ENCODE measurements at regions not wholly inside any gene's neighbourhood (a gene's known extent, or its start where the extent isn't known, plus 50 kb on each side); places are given as distances from the start of the nearest gene placed in this dataset.

DNA sequence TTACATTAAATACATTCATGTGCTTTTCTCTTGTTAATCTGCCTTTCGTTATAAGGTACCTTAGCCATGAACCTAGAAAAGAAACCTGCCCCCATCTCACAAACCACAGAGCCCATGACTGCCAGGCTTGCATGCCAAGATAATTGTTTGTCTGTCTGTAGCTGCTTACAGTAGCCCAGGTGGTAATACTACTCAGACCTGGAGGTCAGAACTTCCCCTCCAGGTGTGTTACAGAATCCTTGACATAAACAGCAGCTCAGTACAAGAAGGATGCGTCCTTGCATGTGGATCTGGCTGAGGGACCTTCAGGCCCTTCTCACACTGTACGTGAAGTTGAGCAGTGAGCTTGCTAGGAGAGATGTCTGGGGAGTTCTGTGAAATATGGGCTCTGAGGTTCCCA, 291.4 kb downstream of the CSNK1G3 start:
- H3K4me2 ChIP-seq (ENCODE audit: extremely low read depth, insufficient read depth, low read length): no peak overlapping the region
- H2AFZ ChIP-seq (ENCODE audit: low read length): no peak overlapping the region

DNA sequence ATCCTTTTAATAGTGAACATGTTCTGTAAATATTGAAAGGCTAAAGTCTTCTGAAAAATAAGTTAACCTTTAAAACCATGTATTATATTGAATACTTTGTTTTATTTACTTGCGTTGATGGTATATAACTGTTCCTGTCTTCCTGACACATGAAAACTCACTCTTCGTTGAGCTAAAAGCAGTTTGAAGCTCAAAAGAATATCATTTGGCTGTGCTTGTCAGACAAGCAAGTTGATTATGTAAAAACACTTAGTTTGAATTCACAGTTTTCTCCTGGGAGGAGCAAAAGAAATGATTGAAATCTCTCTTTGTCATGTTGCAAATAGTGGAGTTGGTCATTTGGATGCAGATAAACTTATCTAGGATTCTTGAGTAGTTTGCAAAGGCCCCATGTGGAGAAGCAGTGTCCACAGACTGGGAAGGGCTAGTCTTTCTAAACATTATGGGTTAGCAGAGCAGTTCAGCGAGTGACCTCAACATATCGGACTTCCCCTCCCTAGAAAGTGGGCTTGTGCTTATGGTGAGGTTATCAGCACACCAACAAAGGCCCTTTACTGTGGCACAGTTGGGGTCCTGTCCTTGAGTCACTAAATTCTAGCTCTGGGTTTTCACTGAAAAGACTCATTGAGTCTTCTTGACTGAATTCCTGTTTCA, 290.4 kb downstream of the CSNK1G3 start:
- no peaks in the 10 kb centered on the region for H3K27me3 ChIP-seq (ENCODE audit: control insufficient read depth, insufficient read depth, low read length)
- no peak overlapping the region for H2AFZ ChIP-seq (ENCODE audit: low read length)
- no peaks in the 10 kb centered on the region for H4K20me1 ChIP-seq (ENCODE audit: control insufficient read depth, extremely low read depth, insufficient read depth, low read length)
- no peaks in the 10 kb centered on the region for H3K9me3 ChIP-seq (ENCODE audit: control insufficient read depth, insufficient read depth, low read depth, low read length)
- H3K27ac ChIP-seq (ENCODE audit: insufficient read depth, low read length): no peak overlapping the region
- TF ChIP-seq, protein P1, sequence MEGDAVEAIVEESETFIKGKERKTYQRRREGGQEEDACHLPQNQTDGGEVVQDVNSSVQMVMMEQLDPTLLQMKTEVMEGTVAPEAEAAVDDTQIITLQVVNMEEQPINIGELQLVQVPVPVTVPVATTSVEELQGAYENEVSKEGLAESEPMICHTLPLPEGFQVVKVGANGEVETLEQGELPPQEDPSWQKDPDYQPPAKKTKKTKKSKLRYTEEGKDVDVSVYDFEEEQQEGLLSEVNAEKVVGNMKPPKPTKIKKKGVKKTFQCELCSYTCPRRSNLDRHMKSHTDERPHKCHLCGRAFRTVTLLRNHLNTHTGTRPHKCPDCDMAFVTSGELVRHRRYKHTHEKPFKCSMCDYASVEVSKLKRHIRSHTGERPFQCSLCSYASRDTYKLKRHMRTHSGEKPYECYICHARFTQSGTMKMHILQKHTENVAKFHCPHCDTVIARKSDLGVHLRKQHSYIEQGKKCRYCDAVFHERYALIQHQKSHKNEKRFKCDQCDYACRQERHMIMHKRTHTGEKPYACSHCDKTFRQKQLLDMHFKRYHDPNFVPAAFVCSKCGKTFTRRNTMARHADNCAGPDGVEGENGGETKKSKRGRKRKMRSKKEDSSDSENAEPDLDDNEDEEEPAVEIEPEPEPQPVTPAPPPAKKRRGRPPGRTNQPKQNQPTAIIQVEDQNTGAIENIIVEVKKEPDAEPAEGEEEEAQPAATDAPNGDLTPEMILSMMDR (conservative IDR thresholded peaks at IDR 0.05 in 1 of 2, IDR thresholded peaks at IDR 0.05 in 1 of 2; ENCODE audit: low read depth in 1 of 2, low read length in 2 of 2): no peak
- TF ChIP-seq EZH2 (IDR thresholded peaks at IDR 0.05; ENCODE audit: low read length, missing control alignments): no peak
- H3K4me1 ChIP-seq (ENCODE audit: control insufficient read depth, extremely low read depth, insufficient read depth, low read length): no peaks in the 10 kb centered on the region
- no peak overlapping the region for H3K4me3 ChIP-seq (replicated peaks in 1 of 4; ENCODE audit: control extremely low read depth in 1 of 4, insufficient read depth in 1 of 4, low read depth in 3 of 4, low read length in 4 of 4)
- no peak overlapping the region for H3K9ac ChIP-seq (ENCODE audit: insufficient read depth, low read length)
- H3K4me2 ChIP-seq (ENCODE audit: extremely low read depth, insufficient read depth, low read length): no peak overlapping the region
- H3K36me3 ChIP-seq (ENCODE audit: control insufficient read depth, insufficient read depth, low read length): no peaks in the 10 kb centered on the region
- no peak for DNase-seq (ENCODE audit: low read depth in 2 of 2)
- H3K79me2 ChIP-seq (ENCODE audit: control insufficient read depth, insufficient read depth, low read length): no peaks in the 10 kb centered on the region

More for the DNA sequence above, 291.4 kb downstream of the CSNK1G3 start:
- Histone ChIP-seq H4K20me1 (ENCODE audit: control insufficient read depth, extremely low read depth, insufficient read depth, low read length) (no peaks in the 10 kb centered on the region), H3K9ac (ENCODE audit: insufficient read depth, low read length) (no peak overlapping the region), H3K27me3 (ENCODE audit: control insufficient read depth, insufficient read depth, low read length) (no peaks in the 10 kb centered on the region), H3K79me2 (ENCODE audit: control insufficient read depth, insufficient read depth, low read length) (no peaks in the 10 kb centered on the region), H3K9me3 (ENCODE audit: control insufficient read depth, insufficient read depth, low read depth, low read length) (no peaks in the 10 kb centered on the region), H3K36me3 (ENCODE audit: control insufficient read depth, insufficient read depth, low read length) (no peaks in the 10 kb centered on the region), H3K4me1 (ENCODE audit: control insufficient read depth, extremely low read depth, insufficient read depth, low read length) (no peaks in the 10 kb centered on the region), H3K4me3 (replicated peaks in 1 of 4; ENCODE audit: control extremely low read depth in 1 of 4, insufficient read depth in 1 of 4, low read depth in 3 of 4, low read length in 4 of 4) (no peak overlapping the region), H3K27ac (ENCODE audit: insufficient read depth, low read length) (no peak overlapping the region)
- DNase-seq (ENCODE audit: low read depth in 2 of 2): no peak
- TF ChIP-seq, protein P1 (conservative IDR thresholded peaks at IDR 0.05 in 1 of 2, IDR thresholded peaks at IDR 0.05 in 1 of 2; ENCODE audit: low read depth in 1 of 2, low read length in 2 of 2): no peak

- Histone ChIP-seq H3K4me2 (ENCODE audit: extremely low read depth, insufficient read depth, low read length) (no peak overlapping the region), H3K36me3 (ENCODE audit: control insufficient read depth, insufficient read depth, low read length) (no peaks in the 10 kb centered on the region), H4K20me1 (ENCODE audit: control insufficient read depth, extremely low read depth, insufficient read depth, low read length) (no peaks in the 10 kb centered on the region), H2AFZ (ENCODE audit: low read length) (no peak overlapping the region), H3K4me3 (replicated peaks in 1 of 4; ENCODE audit: control extremely low read depth in 1 of 4, insufficient read depth in 1 of 4, low read depth in 3 of 4, low read length in 4 of 4) (no peak overlapping the region), H3K27me3 (ENCODE audit: control insufficient read depth, insufficient read depth, low read length) (no peaks in the 10 kb centered on the region), H3K27ac (ENCODE audit: insufficient read depth, low read length) (no peak overlapping the region), H3K79me2 (ENCODE audit: control insufficient read depth, insufficient read depth, low read length) (no peaks in the 10 kb centered on the region), H3K9ac (ENCODE audit: insufficient read depth, low read length) (no peak overlapping the region), H3K9me3 (ENCODE audit: control insufficient read depth, insufficient read depth, low read depth, low read length) (no peaks in the 10 kb centered on the region), H3K4me1 (ENCODE audit: control insufficient read depth, extremely low read depth, insufficient read depth, low read length) (no peaks in the 10 kb centered on the region)
- no peak for DNase-seq (ENCODE audit: low read depth in 2 of 2)
- TF ChIP-seq EZH2 (IDR thresholded peaks at IDR 0.05; ENCODE audit: low read length, missing control alignments): no peak
- TF ChIP-seq, protein P1 (conservative IDR thresholded peaks at IDR 0.05 in 1 of 2, IDR thresholded peaks at IDR 0.05 in 1 of 2; ENCODE audit: low read depth in 1 of 2, low read length in 2 of 2): no peak
Observed at GRCh38 chr5:123800640-123801039, 288.7 kb downstream of the CSNK1G3 start.

Data from fibroblast of lung (primary cell).